HUES64 (cell line): ENCODE measurements at regions not wholly inside any gene's neighbourhood (a gene's known extent, or its start where the extent isn't known, plus 50 kb on each side); places are given as distances from the start of the nearest gene placed in this dataset.
"Not testable (repeated sequence)": the region's sequence is repeated elsewhere in the genome, so short reads cannot be mapped to it uniquely, and the experiment has no call there.

Experiments
- H3K27ac ChIP-seq: 2 replicates; pipeline ENCODE4 v1.7.0; 2013; ENCODE audit warnings: low read depth, low read length, inconsistent platforms
- H3K27me3 ChIP-seq: 2 replicates; pipeline ENCODE4 v1.6.1; 2013; ENCODE audit warnings: mild to moderate bottlenecking, low read length; ENCODE audit not compliant: insufficient read depth
- H3K36me3 ChIP-seq: 2 replicates; pipeline ENCODE4 v1.6.1; 2013; ENCODE audit warnings: mild to moderate bottlenecking, low read length; ENCODE audit not compliant: insufficient read depth
- H3K4me1 ChIP-seq: 2 replicates; pipeline ENCODE4 v1.6.1; 2013; ENCODE audit warnings: mild to moderate bottlenecking, low read length, moderate library complexity; ENCODE audit not compliant: insufficient read depth
- H3K4me3 ChIP-seq: 2 replicates; pipeline ENCODE4 v1.5.1; 2013; ENCODE audit warnings: mild to moderate bottlenecking, low read length, moderate library complexity
- H3K9ac ChIP-seq: 2 replicates; pipeline ENCODE4 v1.6.1; 2013; ENCODE audit warnings: mild to moderate bottlenecking, low read depth, low read length
- H3K9me3 ChIP-seq: 2 replicates; pipeline ENCODE4 v1.6.1; 2013; ENCODE audit warnings: low read depth, low read length; ENCODE audit not compliant: insufficient read depth
- WGBS: fragments of 150-250, 120-280 bp; methylation state at CpG from one replicate; pipeline ENCODE4 v1.1.7; 2013; ENCODE audit warnings: missing lambda C conversion rate; 5-methylcytosine and 5-hydroxymethylcytosine counted together

DNA sequence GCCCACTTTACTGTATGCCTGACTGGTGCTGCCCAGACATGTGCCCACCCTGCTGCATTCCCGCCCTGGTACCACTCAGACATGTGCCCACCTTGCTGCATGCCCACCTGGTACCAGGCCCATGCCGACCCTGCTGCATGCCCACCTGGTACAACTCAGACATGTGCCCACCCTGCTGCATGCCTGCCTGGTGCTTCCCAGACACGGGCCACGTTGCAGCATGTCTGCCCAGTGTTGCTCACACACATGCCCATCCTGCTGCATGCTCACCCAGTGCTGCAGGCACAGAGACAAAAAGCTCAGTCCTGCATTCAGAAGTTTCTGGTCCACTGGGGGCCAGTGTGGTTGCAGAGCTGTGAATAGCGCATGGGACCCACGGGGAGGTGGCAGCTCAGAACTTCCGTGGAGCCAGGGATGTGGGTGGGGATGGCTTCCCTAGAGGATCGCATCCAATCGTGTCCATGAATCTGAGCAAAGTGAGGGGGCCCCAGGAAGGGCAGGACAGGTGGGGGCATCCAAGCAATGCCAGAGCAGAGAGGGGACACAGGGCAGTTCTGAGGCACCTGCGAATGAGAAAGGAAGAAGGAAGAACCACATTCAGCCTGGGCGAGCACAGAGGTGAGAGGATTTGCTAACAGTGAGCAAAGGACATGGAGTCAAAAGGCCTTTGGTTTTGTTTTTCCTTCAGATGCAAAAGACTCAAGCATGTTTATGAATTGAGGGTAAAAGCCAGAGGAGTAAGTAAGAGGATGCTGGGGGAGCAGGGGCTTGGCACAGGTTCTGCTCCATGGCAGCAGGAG lies 175.9 kb upstream of the C14orf180 start:
- Histone ChIP-seq H3K4me1 (peaks cover 3% of the 10 kb centered on the region; the same call in 1 of the 2 replicates), H3K36me3 (no peaks in the 10 kb centered on the region), H3K27ac (no peak overlapping the region), H3K27me3 (no peaks in the 10 kb centered on the region), H3K9me3 (peaks cover 3% of the 10 kb centered on the region), H3K4me3 (no peak overlapping the region), H3K9ac (no peak overlapping the region)
- 80% methylated on average over 11 of the region's 11 CpGs for WGBS

DNA sequence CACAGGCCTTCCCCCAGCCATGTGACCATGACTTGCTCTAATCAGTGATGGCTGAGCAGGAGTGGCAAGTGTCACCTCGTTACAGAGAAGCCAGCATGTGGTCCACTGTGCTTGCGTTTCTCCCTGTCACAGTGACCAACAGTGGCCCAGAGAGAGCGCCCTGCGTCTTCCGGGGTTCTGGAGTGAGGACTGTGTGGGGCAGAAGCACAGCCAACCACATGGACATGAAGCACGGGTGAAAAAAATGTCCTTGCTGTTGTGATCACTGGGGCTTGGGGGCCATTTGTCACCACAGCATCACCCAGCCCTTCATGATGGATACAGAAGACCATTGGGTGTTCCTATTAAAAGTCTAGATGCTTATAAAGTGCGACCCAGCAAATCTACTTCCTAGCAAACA lies 174.6 kb upstream of the C14orf180 start:
- Histone ChIP-seq H3K9ac (no peak overlapping the region), H3K27me3 (no peaks in the 10 kb centered on the region), H3K9me3 (peaks cover 8% of the 10 kb centered on the region), H3K4me1 (peaks cover 3% of the 10 kb centered on the region; the same call in 1 of the 2 replicates), H3K27ac (no peak overlapping the region), H3K36me3 (no peaks in the 10 kb centered on the region), H3K4me3 (no peak overlapping the region)
- 86% methylated on average over 7 of the region's 7 CpGs for WGBS

DNA sequence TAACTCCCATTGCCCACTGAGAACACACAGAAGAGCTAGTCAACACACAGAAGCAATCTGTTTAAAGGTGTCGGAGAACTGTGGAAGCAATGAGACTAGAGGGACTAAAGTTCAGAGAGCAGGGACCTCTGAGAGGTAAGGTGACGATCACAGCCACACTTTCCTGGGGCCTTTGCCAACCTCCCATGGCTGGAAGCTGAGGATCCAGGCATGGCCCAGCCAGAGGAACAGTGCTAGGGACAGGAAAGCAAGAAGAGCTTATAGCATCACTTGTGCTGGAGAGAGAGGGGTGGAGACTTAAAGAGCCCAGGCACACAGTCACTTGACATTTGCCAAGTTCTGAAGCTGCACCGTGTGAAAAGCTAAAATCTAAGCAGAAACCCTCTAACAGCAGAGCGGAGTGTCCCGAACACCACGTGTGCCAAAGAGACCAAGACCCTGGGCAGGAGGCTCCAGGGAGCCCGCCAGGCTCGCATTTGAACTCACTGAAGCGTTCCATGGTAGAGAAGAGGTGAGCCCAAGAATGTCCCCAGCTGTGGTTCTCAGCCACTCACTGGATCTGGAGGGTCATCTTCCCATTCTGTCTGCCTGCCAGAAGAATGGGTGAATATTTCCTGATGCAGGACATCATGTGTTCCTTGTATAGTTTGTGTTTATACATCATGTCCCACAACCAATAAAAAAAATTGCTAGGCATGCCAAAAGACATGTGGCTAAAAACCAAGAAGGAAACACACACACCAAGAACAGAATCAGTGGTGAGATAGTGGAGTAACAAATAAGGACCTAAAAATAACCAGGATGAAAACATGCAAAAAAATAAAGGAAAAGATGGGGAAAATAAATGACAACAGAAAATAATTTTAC lies 174.0 kb upstream of the C14orf180 start:
- no peak overlapping the region for H3K4me3 ChIP-seq
- H3K27ac ChIP-seq = no peak overlapping the region
- 92% methylated on average over 9 of the region's 9 CpGs for WGBS
- H3K9me3 ChIP-seq = peaks cover 8% of the 10 kb centered on the region
- no peak overlapping the region for H3K9ac ChIP-seq
- H3K27me3 ChIP-seq = no peaks in the 10 kb centered on the region
- H3K4me1 ChIP-seq = peaks cover 3% of the 10 kb centered on the region; the same call in 1 of the 2 replicates
- no peaks in the 10 kb centered on the region for H3K36me3 ChIP-seq

DNA sequence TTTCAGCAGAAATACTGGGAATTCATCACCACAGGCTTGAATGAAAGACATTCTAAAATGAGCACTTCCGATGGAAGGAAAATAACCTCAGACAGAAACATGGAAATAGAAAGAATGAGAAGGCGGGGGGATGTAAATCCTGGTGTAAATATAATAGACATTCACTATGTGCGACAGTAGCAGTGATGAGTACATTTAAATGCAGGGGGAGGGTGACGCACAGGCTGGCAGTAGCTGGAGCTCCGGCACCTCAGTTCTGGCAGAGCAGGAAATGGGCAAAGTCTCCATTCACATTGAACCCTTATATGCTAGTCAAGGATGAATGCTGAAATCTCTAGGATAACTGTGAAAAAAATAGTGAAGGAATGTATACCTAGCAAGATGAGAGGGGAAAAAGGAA lies 172.7 kb upstream of the C14orf180 start:
- 92% methylated on average over 5 of the region's 5 CpGs for WGBS
- Histone ChIP-seq H3K9me3 (peaks cover 8% of the 10 kb centered on the region), H3K27me3 (no peaks in the 10 kb centered on the region), H3K4me1 (peaks cover 3% of the 10 kb centered on the region; the same call in 1 of the 2 replicates), H3K9ac (no peak overlapping the region), H3K4me3 (no peak overlapping the region), H3K27ac (no peak overlapping the region), H3K36me3 (no peaks in the 10 kb centered on the region)

DNA sequence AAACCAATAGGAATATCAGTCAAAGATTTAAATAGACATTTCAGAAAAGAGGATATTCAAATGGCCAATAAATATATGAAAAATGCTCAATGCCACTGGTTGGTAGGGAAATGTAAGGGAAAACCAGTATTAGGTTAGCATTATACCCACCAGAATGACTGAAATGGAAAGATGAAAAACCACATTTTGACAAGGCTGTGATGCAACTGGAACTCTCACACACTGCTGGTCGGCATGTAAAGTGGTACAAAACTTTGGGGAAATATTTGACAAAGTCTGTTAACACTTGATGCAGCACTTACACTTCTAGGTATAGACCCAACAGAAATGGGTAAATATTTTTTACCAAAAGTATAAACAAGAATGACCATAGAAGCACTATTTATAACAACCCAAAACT lies 163.2 kb upstream of the C14orf180 start:
- Histone ChIP-seq H3K36me3 (no peaks in the 10 kb centered on the region), H3K27ac (no peak overlapping the region), H3K9me3 (no peaks in the 10 kb centered on the region), H3K9ac (no peak overlapping the region), H3K4me1 (peaks cover 3% of the 10 kb centered on the region), H3K27me3 (no peaks in the 10 kb centered on the region), H3K4me3 (no peak overlapping the region)
- 100% methylated on average over 1 of the region's 1 CpG for WGBS

DNA sequence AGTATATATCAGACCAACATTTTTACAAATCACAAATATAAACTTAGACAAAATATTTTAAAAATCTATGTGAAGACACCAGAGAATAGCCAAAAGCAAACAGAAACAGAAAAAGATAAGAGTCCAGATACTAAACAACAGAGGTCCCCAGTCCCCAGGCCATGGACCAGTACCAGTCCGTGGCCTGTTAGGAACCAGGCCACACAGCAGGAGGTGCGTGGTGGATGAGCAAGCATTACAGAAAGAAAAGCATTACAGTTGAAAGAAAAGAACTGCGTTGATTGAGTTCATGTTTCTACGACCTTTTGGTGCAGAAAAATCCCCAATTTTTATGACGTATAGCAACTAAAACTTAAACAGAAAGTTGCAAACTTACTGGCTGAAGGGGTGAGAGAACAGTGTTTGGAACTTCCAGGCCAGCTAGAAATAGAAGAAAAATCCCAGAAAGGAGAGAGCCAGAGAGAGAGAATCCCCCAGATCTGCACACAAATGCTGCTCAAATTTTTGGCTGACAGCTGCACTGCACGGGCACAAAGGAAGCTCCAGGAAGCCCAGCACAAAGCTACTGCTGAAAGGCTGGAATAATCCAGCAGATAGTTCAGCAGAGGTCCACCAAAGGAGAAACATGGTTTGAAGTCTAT lies 159.6 kb upstream of the C14orf180 start:
- Histone ChIP-seq H3K9ac (no peak overlapping the region), H3K9me3 (no peaks in the 10 kb centered on the region), H3K36me3 (no peaks in the 10 kb centered on the region), H3K4me3 (no peak overlapping the region), H3K27ac (no peak overlapping the region), H3K4me1 (peaks cover 3% of the 10 kb centered on the region), H3K27me3 (no peaks in the 10 kb centered on the region)
- 78% methylated on average over 6 of the region's 6 CpGs for WGBS

DNA sequence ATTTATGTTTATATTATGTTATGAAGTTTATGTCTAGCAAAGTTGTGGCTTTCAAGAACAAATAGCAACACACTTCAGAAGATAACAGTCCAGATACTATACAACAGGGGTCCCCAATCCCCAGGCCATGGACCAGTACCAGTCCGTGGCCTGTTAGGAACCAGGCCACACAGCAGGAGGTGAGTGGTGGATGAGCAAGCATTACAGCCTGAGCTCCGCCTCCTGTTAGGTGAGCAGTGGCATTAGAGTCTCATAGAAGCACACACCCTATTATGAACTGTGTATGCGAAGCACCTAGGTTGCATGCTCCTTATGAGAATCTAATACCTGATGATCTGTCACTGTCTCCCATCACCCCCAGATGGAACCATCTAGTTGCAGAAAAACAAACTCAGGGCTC lies 159.0 kb upstream of the C14orf180 start:
- not testable (repeated sequence) for H3K27me3 ChIP-seq, H3K4me1 ChIP-seq, H3K9ac ChIP-seq, H3K9me3 ChIP-seq, H3K27ac ChIP-seq, H3K36me3 ChIP-seq, H3K4me3 ChIP-seq
- WGBS = 83% methylated on average over 3 of the region's 3 CpGs

DNA sequence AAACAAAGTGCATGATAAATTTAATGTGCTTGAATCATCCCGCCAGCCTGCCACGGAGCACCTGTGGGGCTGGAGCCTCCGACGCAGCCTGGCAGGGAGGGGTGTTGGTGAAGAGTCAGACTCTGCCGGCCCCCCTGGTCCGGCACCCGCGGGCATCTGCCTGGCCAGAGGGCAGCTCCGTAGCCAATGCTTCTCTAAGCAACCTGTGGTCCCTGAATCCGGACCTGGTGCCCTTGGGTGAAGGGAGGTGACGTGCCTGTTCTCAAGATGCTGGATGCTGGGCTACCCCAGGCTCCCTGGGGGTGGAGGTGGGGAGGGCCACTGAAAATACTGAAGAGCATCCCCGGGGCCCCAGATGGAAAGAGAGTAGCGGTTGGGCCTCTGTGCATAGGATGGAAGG lies 158.6 kb upstream of the C14orf180 start:
- H3K27me3 ChIP-seq = no peaks in the 10 kb centered on the region
- H3K4me3 ChIP-seq = no peak overlapping the region
- no peak overlapping the region for H3K27ac ChIP-seq
- no peaks in the 10 kb centered on the region for H3K36me3 ChIP-seq
- no peaks in the 10 kb centered on the region for H3K9me3 ChIP-seq
- no peak overlapping the region for H3K9ac ChIP-seq
- WGBS = 92% methylated on average over 13 of the region's 13 CpGs
- peaks cover 3% of the 10 kb centered on the region for H3K4me1 ChIP-seq

DNA sequence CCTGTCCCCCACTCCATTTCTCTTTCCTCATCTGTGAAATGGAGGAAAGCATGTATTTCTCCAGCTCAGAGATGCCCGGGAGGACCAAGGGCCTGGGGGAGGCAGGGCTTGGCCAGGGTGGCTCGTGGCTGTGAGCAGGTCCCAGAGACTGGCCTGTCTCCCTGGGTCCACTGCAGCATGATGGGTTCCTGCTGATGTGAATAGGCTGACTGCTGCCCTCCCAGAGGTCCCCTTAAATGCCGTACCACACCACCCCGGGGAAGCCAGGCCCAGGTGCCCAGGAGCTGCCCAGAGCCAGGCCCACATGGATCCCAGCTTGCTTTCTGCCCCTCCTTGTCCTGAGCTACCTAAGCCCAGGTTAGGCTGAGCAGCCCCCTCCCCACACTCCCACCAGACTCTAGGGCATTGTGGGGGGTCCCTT lies 158.2 kb upstream of the C14orf180 start:
- Histone ChIP-seq H3K9ac (no peak overlapping the region), H3K36me3 (no peaks in the 10 kb centered on the region), H3K4me1 (peaks cover 3% of the 10 kb centered on the region), H3K27ac (no peak overlapping the region), H3K4me3 (no peak overlapping the region), H3K9me3 (no peaks in the 10 kb centered on the region), H3K27me3 (no peaks in the 10 kb centered on the region)
- 95% methylated on average over 4 of the region's 4 CpGs for whole genome bisulfite sequencing

DNA sequence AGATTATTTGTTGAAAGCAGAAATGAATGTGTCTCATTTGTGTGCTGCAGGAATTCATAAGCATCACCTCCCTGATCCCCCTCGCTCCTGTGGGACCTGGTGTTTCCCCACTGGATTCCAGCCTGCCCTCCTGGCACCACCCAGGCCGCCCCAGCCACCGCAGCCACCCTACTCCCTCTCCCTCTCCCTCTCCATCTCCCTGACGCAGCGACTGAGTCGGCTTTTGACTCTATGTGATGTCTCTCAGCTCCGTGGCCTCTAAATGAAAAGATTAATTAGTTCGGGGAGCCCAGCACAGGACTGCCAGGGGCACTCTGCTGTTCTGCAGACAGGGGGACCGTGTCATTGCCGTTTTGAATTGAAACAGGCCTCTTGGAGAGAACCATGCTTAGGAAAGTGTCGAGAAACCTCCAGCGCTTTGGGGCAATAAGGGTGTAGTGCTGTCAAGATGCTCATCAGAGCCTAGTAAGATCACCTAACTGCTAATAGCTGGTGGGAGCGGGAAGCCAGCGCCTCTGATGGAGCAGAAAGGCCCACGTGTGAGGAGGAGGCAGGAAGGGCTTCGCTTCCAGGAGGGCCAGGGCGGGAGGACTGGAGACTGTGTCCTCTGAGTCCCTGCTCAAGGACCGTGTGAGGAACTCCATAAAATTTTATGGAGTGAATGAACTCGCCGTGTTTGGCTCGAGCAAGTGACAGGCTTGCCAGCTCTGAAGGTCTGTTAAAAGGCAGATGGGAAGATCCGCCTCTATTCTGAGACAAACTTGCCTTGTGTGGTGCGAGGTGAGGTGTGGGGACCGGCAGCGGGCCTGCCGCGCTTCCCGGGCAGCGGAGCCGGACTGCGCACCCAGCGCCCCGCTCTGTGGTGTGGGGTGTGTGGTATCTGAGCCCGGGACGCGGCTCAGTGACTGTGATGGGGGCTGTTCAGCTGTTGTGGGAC lies 157.4 kb upstream of the C14orf180 start:
- H3K4me1 ChIP-seq = peaks cover 3% of the 10 kb centered on the region
- no peaks in the 10 kb centered on the region for H3K36me3 ChIP-seq
- no peak overlapping the region for H3K4me3 ChIP-seq
- no peak overlapping the region for H3K27ac ChIP-seq
- no peak overlapping the region for H3K9ac ChIP-seq
- H3K9me3 ChIP-seq = no peaks in the 10 kb centered on the region
- H3K27me3 ChIP-seq = no peaks in the 10 kb centered on the region
- 91% methylated on average over 36 of the region's 36 CpGs for WGBS
